HepG2 (cell line): ENCODE measurements at regions not wholly inside any gene's neighbourhood (a gene's known extent, or its start where the extent isn't known, plus 50 kb on each side); places are given as distances from the start of the nearest gene placed in this dataset.

Source experiments
- ATAC-seq: fragments of 200-7000 bp; cut with Tn5 transposase; 3 replicates; pipeline ENCODE4 v1.9.1; 2020; ENCODE audit warnings: mild to moderate bottlenecking, moderate library complexity
- BruUV-seq: library from RNA; stranded (reverse); fragments of 400-500 nt; replicated peaks from 2 replicates; lab custom pipeline; 2021; lab: Mats Ljungman, UMichigan
- CTCF ChIA-PET: fragments of 300-600 bp; formaldehyde crosslinking; extraction: SDS; loops from one replicate; lab custom pipeline; 2021; ENCODE audit warnings: low total read pairs, inconsistent platforms, low intra/inter-chr PET ratio; lab: Yijun Ruan, JAX
- POLR2A ChIA-PET: fragments of 350-600 bp; sonication (Branson Sonifier 250); formaldehyde crosslinking; loops from one replicate; lab custom pipeline; 2020; ENCODE audit warnings: antibody characterized with exemption, inconsistent platforms; lab: Yijun Ruan, JAX
- DNase-seq: peaks from one replicate; pipeline ENCODE4 v3.0.0-alpha.2; 2015; ENCODE audit warnings: low spot score
- FAIRE-seq: peaks from 3 replicates; lab custom pipeline; 2011; peaks lifted over from hg19 to GRCh38; lab: Jason Lieb, UNC
- H2AFZ ChIP-seq: one replicate; pipeline ENCODE4 v1.6.1; 2011; ENCODE audit warnings: low read length, inconsistent platforms
- H3K27ac ChIP-seq: fragments of 300-600 bp; 3 replicates; pipeline ENCODE4 v1.8.0; 2011; ENCODE audit warnings: mixed run types, mild to moderate bottlenecking, mixed read lengths, low read length, inconsistent platforms; ENCODE audit not compliant: insufficient read depth; ENCODE audit errors: extremely low read length
- H3K27me3 ChIP-seq, 2 experiments: fragments of 200-600 bp in 1 of 2; 2 replicates in 1 of 2; 3 replicates in 1 of 2; pipeline versions ENCODE4 v1.6.0 to v1.8.0; 2011; ENCODE audit warnings: low read length in 2 of 2, mild to moderate bottlenecking in 2 of 2, moderate library complexity in 2 of 2, inconsistent platforms in 1 of 2; ENCODE audit not compliant: insufficient read depth in 2 of 2, control insufficient read depth in 1 of 2
- H3K36me3 ChIP-seq, 2 experiments: fragments of 200-600 bp in 1 of 2; replicated peaks in 1 of 2; 2 replicates in 1 of 2; 3 replicates in 1 of 2; pipeline versions ENCODE4 v1.5.1 to v1.8.0; 2011; ENCODE audit warnings: low read length in 2 of 2, inconsistent platforms in 1 of 2; ENCODE audit not compliant: insufficient read depth in 2 of 2, control insufficient read depth in 1 of 2
- H3K4me1 ChIP-seq: 2 replicates; pipeline ENCODE4 v1.5.1; 2012; ENCODE audit warnings: low read length, inconsistent platforms; ENCODE audit not compliant: insufficient read depth
- H3K4me2 ChIP-seq: 2 replicates; pipeline ENCODE4 v1.6.0; 2011; ENCODE audit warnings: low read depth, low read length, inconsistent platforms
- H3K4me3 ChIP-seq, 3 experiments: fragments of 200-600 bp in 1 of 3; sonication (generic), shearing (Covaris generic) in 1 of 3; replicated peaks in 1 of 3; 2 replicates each; pipeline ENCODE4 v1.5.1; 2011 to 2016; ENCODE audit warnings: low read length in 3 of 3, inconsistent platforms in 2 of 3, low read depth in 2 of 3, mild to moderate bottlenecking in 2 of 3, control low read depth in 1 of 3, mixed read lengths in 1 of 3; ENCODE audit not compliant: insufficient read depth in 1 of 3
- H3K79me2 ChIP-seq: one replicate; pipeline ENCODE4 v1.6.1; 2011; ENCODE audit warnings: low read length, inconsistent platforms; ENCODE audit not compliant: insufficient read depth
- H3K9ac ChIP-seq: 2 replicates; pipeline ENCODE4 v1.6.0; 2011; ENCODE audit warnings: mild to moderate bottlenecking, low read depth, low read length, inconsistent platforms; ENCODE audit not compliant: insufficient read depth
- H3K9me3 ChIP-seq: 2 replicates; pipeline ENCODE4 v1.5.1; 2012; ENCODE audit warnings: mild to moderate bottlenecking, low read length
- H4K20me1 ChIP-seq: 2 replicates; pipeline ENCODE4 v1.6.0; 2011; ENCODE audit warnings: inconsistent platforms, mild to moderate bottlenecking, low read length, moderate library complexity; ENCODE audit not compliant: insufficient read depth
- CBFB ChIP-seq: sonication (generic); formaldehyde crosslinking; IDR thresholded peaks from 2 replicates; pipeline ENCODE4 v1.4.0; 2020; ENCODE audit warnings: missing genetic modification reagents
- CREB1 ChIP-seq, 2 experiments: fragments of 450-650 bp in 1 of 2; IDR thresholded peaks; 2 replicates each; pipeline ENCODE4 v1.6.1; 2016 to 2017; ENCODE audit warnings: control low read depth in 1 of 2, mild to moderate bottlenecking in 1 of 2, missing compliant biosample characterization in 1 of 2, missing genetic modification characterization in 1 of 2
- HNRNPH1 ChIP-seq: fragments of 200-400 bp; formaldehyde crosslinking; optimal IDR thresholded peaks from 2 replicates; pipeline ENCODE3; 2017; ENCODE audit warnings: mild to moderate bottlenecking, low read depth, low read length
- JUND ChIP-seq: sonication (generic); formaldehyde crosslinking; IDR thresholded peaks from 2 replicates; pipeline ENCODE4 v1.8.0; 2022; ENCODE audit warnings: mild to moderate bottlenecking, missing genetic modification reagents
- MBD4 ChIP-seq: IDR thresholded peaks from 2 replicates; pipeline ENCODE4 v1.6.1; 2012; ENCODE audit warnings: low read length, inconsistent platforms, borderline replicate concordance
- PCBP2 ChIP-seq: fragments of 200-400 bp; formaldehyde crosslinking; optimal IDR thresholded peaks from 2 replicates; pipeline ENCODE3; 2018; ENCODE audit warnings: low read length, low read depth; ENCODE audit not compliant: poor library complexity, severe bottlenecking
- ZNF546 ChIP-seq: sonication (generic); formaldehyde crosslinking; conservative IDR thresholded peaks from 2 replicates; pipeline ENCODE4 v1.8.1; 2023; ENCODE audit warnings: mild to moderate bottlenecking, missing genetic modification reagents
- in situ Hi-C: cut with HindIII; loops from 2 replicates; pipeline ENCODE4 v1.10.0; 2017; ENCODE audit warnings: low pct_unique_long_range_greater_than_20kb; ENCODE audit not compliant: extremely low pct_ligation_motif_present
- intact Hi-C: fragments of 100-400 bp; cut with micrococcal nuclease; formaldehyde crosslinking; loops from one replicate; pipeline ENCODE4 v1.10.0; 2022; ENCODE audit not compliant: unreplicated experiment
- TF ChIP-seq, protein P1 (sequence below): sonication (generic); formaldehyde crosslinking; IDR thresholded peaks from 2 replicates; pipeline ENCODE4 v1.4.0; 2020; ENCODE audit warnings: mild to moderate bottlenecking, missing genetic modification reagents

DNA sequence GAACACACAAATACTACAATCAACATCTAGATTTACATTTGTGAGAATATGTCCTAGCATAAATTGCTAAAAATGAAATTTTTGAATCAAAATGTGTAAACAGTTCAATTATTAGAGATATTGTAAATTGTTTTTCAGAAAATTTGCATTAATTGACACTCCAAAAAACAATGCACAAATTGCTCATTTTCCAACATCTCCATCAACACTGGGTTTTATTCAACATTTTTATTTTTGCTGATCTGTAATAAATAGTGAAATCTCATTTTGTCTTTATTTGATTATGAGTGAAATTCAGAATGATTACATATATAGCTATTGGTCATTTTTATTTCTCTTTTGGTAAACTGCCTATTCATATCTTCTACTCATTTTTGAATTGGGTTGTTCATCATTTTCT, 120.0 kb upstream of the GRIA3 start:
- Histone ChIP-seq H3K4me3 (no peak overlapping the region), H3K4me2 (no peak overlapping the region), H3K9me3 (no peaks in the 10 kb centered on the region), H3K27me3 (no peaks in the 10 kb centered on the region), H3K9ac (no peak overlapping the region), H3K36me3 (no peaks in the 10 kb centered on the region), H3K4me1 (no peaks in the 10 kb centered on the region), H4K20me1 (no peaks in the 10 kb centered on the region), H2AFZ (no peak overlapping the region), H3K79me2 (no peaks in the 10 kb centered on the region), H3K27ac (no peak overlapping the region)
- intact Hi-C loops (no loop called here), in situ Hi-C loops (no loop called here)
- TF ChIP-seq CREB1 (IDR thresholded peaks at IDR 0.05) = no peak
- TF ChIP-seq CREB1 (CRISPR knock-in tag; IDR thresholded peaks at IDR 0.05) = no peak
- no peak for TF ChIP-seq JUND
- TF ChIP-seq, protein P1, sequence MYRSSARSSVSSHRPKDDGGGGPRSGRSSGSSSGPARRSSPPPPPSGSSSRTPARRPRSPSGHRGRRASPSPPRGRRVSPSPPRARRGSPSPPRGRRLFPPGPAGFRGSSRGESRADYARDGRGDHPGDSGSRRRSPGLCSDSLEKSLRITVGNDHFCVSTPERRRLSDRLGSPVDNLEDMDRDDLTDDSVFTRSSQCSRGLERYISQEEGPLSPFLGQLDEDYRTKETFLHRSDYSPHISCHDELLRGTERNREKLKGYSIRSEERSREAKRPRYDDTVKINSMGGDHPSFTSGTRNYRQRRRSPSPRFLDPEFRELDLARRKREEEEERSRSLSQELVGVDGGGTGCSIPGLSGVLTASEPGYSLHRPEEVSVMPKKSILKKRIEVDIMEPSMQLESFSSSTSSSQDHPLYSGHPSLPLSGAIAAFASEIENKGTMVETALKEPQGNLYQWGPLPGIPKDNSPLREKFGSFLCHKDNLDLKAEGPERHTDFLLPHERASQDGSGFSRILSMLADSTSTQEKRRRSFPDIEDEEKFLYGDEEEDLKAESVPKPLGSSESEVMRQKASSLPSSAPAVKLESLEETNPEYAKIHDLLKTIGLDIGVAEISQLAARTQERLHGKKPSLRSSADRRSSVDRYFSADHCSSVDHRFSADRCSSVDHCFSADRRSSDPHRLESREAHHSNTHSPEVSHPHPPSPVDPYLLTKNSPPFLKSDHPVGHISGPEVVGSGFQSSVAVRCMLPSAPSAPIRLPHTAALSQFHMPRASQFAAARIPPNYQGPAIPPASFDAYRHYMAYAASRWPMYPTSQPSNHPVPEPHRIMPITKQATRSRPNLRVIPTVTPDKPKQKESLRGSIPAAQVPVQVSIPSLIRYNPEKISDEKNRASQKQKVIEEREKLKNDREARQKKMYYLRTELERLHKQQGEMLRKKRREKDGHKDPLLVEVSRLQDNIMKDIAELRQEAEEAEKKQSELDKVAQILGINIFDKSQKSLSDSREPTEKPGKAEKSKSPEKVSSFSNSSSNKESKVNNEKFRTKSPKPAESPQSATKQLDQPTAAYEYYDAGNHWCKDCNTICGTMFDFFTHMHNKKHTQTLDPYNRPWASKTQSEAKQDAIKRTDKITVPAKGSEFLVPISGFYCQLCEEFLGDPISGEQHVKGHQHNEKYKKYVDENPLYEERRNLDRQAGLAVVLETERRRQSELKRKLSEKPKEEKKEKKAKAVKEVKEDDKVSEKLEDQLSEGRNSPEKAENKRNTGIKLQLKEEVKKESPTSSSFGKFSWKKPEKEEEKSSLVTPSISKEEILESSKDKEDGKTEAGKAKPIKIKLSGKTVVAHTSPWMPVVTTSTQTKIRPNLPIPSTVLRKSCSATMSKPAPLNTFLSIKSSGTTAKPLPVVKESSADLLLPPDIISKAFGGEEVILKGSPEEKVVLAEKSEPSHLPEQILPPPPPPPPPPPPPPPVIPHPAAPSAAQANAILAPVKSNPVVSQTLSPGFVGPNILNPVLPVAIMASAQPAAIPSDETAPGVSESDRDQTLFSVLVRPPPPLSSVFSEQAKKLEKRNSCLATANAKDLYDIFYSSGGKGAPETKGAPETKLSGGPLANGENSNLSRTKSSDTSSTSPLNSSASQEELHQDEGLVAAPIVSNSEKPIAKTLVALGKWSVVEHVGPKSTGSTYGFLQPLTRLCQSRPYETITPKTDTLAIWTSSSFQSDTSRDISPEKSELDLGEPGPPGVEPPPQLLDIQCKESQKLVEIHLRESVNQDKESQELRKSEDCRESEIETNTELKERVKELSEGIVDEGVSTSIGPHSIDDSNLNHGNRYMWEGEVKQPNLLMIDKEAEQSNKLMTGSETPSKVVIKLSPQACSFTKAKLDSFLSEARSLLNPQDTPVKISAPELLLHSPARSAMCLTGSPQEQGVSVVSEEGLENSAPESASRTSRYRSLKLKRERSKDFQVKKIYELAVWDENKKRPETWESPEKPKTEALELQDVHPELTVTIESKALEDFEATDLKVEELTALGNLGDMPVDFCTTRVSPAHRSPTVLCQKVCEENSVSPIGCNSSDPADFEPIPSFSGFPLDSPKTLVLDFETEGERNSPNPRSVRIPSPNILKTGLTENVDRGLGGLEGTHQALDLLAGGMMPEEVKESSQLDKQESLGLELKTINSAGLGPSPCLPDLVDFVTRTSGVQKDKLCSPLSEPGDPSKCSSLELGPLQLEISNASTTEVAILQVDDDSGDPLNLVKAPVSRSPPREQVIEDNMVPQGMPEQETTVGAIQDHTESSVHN = no peak
- TF ChIP-seq MBD4 = no peak
- no peak for TF ChIP-seq PCBP2
- TF ChIP-seq HNRNPH1 = no peak
- TF ChIP-seq CBFB (CRISPR knock-in tag) = no peak
- TF ChIP-seq ZNF546 = no peak
- no TSS peak for BruUV-seq
- ATAC-seq = no peak
- DNase-seq = no peak
- FAIRE-seq = no peak
- CTCF ChIA-PET = no interaction called here
- POLR2A ChIA-PET = no interaction called here
